ENCODE measurements at regions not wholly inside any gene's neighbourhood (a gene's known extent, or its start where the extent isn't known, plus 50 kb on each side); places are given as distances from the start of the nearest gene placed in this dataset.
A peak's percentile ranks its signal among the peaks of the same experiment; 100 is the strongest.

GRCh38 chr2:126329173-126329572, 326.8 kb upstream of the GYPC start:
- no peaks in the 10 kb centered on the region for H3K27me3 ChIP-seq
- no peak overlapping the region for H3K27ac ChIP-seq
- peaks cover 0 to 12% (median 0%) of the 10 kb centered on the region in 4 donors for H3K9me3 ChIP-seq
- no peak for TF ChIP-seq CTCF (IDR thresholded peaks at IDR 0.05)
- TF ChIP-seq POLR2A (IDR thresholded peaks at IDR 0.05) = no peak
- H3K4me3 ChIP-seq = no peak overlapping the region
- DNase-seq = no peak
- no peaks in the 10 kb centered on the region for H3K4me1 ChIP-seq
- no peaks in the 10 kb centered on the region for H3K36me3 ChIP-seq

GRCh38 chr2:126342457-126342856, 313.5 kb upstream of the GYPC start:
- TF ChIP-seq POLR2A (IDR thresholded peaks at IDR 0.05) = no peak
- TF ChIP-seq CTCF (IDR thresholded peaks at IDR 0.05) = no peak
- H3K27ac ChIP-seq = no peak overlapping the region
- H3K9me3 ChIP-seq = no peaks in the 10 kb centered on the region
- H3K4me1 ChIP-seq = peaks cover 0 to 8% (median 0%) of the 10 kb centered on the region in 4 donors
- no peaks in the 10 kb centered on the region for H3K27me3 ChIP-seq
- no peaks in the 10 kb centered on the region for H3K36me3 ChIP-seq
- no peak overlapping the region for H3K4me3 ChIP-seq
- no peak for DNase-seq

GRCh38 chr2:126343136-126343535, 312.8 kb upstream of the GYPC start:
- Histone ChIP-seq H3K9me3 (no peaks in the 10 kb centered on the region), H3K4me1 (peaks cover 0 to 8% (median 0%) of the 10 kb centered on the region in 4 donors), H3K27ac (no peak overlapping the region), H3K36me3 (no peaks in the 10 kb centered on the region), H3K4me3 (no peak overlapping the region), H3K27me3 (no peaks in the 10 kb centered on the region)
- no peak for DNase-seq
- TF ChIP-seq CTCF (IDR thresholded peaks at IDR 0.05) = no peak
- TF ChIP-seq POLR2A (IDR thresholded peaks at IDR 0.05) = no peak

- H3K36me3 ChIP-seq = no peaks in the 10 kb centered on the region
- no peak for TF ChIP-seq POLR2A (IDR thresholded peaks at IDR 0.05)
- no peak for TF ChIP-seq CTCF (IDR thresholded peaks at IDR 0.05)
These were observed 311.5 kb upstream of the GYPC start for GRCh38 chr2:126344493-126344892.

GRCh38 chr2:126345691-126346090, 310.3 kb upstream of the GYPC start:
- H3K27ac ChIP-seq = peak overlapping the region in 1 of 4 donors; percentile 30
- H3K4me1 ChIP-seq = peaks cover 0 to 8% (median 0%) of the 10 kb centered on the region in 4 donors
- no peak overlapping the region for H3K4me3 ChIP-seq
- H3K36me3 ChIP-seq = no peaks in the 10 kb centered on the region
- no peaks in the 10 kb centered on the region for H3K9me3 ChIP-seq
- TF ChIP-seq POLR2A (IDR thresholded peaks at IDR 0.05) = no peak
- TF ChIP-seq CTCF (IDR thresholded peaks at IDR 0.05) = peak in 1 of 6 experiments; percentile 12
- no peaks in the 10 kb centered on the region for H3K27me3 ChIP-seq
- no peak for DNase-seq

More at GRCh38 chr2:126344493-126344892, 311.5 kb upstream of the GYPC start:
- H3K27me3 ChIP-seq = no peaks in the 10 kb centered on the region
- no peaks in the 10 kb centered on the region for H3K9me3 ChIP-seq
- no peak for DNase-seq
- no peak overlapping the region for H3K4me3 ChIP-seq
- H3K27ac ChIP-seq = no peak overlapping the region
- peaks cover 0 to 8% (median 0%) of the 10 kb centered on the region in 4 donors for H3K4me1 ChIP-seq

GRCh38 chr2:126356631-126357030, 299.3 kb upstream of the GYPC start:
- DNase-seq = no peak

More at GRCh38 chr2:126356631-126357030, 299.3 kb upstream of the GYPC start:
- Histone ChIP-seq H3K9me3 (peaks cover 0 to under 1% (median 0%) of the 10 kb centered on the region in 4 donors), H3K4me1 (no peaks in the 10 kb centered on the region), H3K4me3 (no peak overlapping the region), H3K27ac (no peak overlapping the region), H3K27me3 (no peaks in the 10 kb centered on the region), H3K36me3 (no peaks in the 10 kb centered on the region)
- TF ChIP-seq POLR2A (IDR thresholded peaks at IDR 0.05) = no peak
- no peak for TF ChIP-seq CTCF (IDR thresholded peaks at IDR 0.05)
